ENCODE measurements at regions not wholly inside any gene's neighbourhood (a gene's known extent, or its start where the extent isn't known, plus 50 kb on each side); places are given as distances from the start of the nearest gene placed in this dataset.
"Not testable (repeated sequence)": the region's sequence is repeated elsewhere in the genome, so short reads cannot be mapped to it uniquely, and the experiment has no call there.

GRCh38 chr3:65030847-65031463 lies 343.2 kb upstream of the ADAMTS9 start:
- no peak for DNase-seq

DNA sequence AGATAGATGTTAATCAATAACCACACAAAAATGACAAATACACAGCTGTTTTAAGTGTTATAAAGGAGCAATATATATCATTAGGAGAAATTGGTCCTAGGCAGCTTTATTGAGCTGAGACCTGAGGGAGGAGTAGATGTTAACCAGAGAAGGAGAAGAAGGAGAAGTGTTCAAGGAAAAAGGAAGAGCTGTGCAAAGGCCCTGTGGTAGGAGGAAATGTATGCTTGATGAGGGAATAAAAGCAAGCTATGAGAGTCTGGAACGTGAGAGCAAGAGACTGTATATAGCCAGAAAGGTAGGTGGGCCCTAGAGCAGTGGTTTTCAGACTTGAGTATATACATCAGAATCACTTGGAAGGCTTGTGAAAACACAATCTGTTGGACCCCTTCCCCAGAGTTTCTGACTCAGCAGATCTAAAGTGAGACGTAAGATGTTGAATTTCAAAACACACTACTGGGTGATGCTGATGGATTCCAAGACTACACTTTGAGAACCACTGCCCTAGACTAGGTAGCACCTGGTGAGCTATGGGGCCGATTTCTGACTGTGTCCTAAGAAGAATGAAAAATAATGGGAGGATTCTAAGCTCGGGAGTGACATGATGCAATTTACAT lies 342.3 kb upstream of the ADAMTS9 start:
- DNase-seq: no peak

- no peak for DNase-seq
Measured at GRCh38 chr3:65029130-65029529, 341.3 kb upstream of the ADAMTS9 start.

GRCh38 chr3:65028024-65028423 lies 340.2 kb upstream of the ADAMTS9 start:
- DNase-seq: no peak

DNA sequence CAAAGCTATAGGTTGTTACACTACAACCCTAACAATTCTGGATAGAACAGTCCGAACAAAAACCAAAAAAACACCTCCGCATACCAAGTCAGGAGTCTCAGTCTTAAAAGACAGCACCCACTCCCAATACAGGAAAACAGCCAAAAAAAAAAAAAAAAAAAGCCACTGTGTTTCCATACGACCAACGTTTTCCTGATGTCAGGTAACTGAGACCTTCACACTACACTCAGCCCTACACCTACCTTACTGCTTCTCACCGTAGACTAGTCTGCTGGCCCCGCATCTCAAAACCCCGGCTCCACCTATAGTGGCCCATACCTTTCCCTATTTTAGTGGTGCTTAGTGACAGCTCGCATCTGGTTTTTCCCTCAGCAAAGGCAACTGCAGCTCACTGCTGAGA lies 339.5 kb upstream of the ADAMTS9 start:
- DNase-seq: no peak

DNA sequence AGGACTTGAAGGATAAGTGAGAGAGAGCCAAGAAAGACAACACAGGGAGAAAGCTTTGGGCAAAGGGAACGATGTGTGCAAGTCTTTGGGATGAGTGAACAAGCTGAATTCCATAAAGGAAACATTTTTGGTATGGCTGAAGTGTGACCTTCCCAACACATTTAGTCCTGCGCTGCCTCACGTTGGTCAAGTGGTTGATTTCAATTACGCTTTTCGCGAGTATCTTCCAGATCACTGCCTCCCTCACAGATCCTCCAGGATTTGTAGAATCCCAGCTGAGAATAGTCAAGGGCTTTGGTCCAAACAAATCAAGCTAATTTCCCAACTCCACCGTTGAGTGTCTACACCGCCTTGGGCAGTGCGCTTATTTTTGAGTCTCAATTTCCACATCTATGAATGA lies 338.4 kb upstream of the ADAMTS9 start:
- DNase-seq: no peak

DNA sequence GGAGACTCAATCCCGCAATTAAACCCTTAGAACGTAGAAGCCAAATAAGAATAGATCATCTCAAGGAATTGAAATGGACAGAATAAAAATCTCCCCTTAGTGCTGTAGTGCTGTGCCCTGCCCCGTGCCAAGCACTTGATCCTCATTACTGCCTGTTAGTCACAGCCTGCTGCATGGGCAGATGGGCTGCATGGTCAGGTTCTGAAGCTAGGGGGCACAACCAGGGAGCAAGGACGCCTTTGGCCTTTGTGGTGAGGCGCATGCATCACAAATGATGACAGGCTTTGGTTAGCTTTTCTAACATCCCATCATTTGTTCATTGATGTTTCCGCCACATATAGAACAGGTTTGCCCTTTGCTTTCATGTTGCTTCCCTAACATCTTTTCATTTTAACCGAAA lies 336.3 kb upstream of the ADAMTS9 start:
- no peak for DNase-seq

DNA sequence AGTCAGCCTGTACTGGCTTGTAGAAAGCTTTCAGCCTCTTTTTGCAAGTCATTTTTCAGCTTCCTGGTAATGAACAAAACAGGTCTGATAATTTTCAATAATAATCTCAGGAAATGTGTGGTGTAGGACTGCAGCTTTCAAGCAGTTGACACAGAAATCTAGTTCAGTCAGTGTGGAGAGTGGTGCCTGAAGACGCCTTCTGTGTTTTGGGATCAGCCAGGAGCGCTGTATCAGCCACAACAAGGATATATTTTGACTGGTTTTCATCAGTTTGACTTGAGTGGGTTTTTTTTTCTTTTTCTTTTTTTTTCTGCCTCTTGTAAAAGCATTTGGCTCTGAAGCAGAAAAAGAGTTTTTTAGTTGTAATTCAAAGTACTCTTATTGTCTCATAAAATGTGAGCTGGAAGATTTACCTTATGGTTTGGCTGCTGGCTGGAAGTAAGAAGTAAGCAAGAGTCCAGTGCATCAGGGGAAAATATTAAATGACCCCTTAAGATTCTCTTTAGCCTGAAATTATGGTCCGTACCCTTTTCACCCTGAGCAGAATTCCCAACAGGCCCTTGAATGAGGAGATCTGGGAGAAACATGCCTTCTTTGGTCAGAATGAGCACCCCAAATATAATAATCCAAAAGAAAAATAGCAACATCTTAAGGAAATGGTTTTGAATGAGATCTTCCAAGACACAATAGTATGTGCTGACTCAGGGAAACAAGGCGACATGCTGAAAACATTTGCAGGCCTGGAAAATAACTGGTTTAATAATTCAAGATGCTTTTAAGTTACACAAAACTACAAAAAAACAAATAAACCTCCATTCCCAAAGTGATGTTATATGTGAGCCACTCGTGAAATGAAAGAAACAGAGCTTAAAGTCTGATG lies 332.7 kb upstream of the ADAMTS9 start:
- no peak for DNase-seq

- no peak for DNase-seq
Measured at GRCh38 chr3:65019443-65020055, 331.7 kb upstream of the ADAMTS9 start.

GRCh38 chr3:65018801-65019200 lies 331.0 kb upstream of the ADAMTS9 start:
- DNase-seq: no peak

- no peak for DNase-seq
Measured at GRCh38 chr3:65017359-65017758, 329.6 kb upstream of the ADAMTS9 start.

GRCh38 chr3:65015711-65016110 lies 327.9 kb upstream of the ADAMTS9 start:
- DNase-seq: no peak

DNA sequence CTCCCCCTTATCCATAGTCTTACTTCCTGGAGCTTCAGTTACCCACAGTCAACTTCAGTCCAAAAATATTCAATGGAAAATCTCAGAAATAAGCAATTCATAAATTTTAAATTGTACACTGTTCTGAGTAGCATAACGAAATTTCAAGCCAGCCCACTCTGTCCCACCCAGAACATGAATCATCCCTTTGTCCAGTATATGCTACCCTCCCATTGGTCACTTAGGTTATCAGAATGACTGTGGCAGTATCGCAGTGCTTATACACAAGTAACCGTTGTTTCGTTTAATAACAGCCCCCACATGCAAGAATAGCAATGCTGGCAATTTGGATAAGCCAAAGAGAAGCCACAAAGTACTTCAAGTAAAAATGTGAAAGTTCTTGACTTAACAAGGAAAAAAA lies 325.3 kb upstream of the ADAMTS9 start:
- DNase-seq: no peak

GRCh38 chr3:65006300-65006739 lies 318.5 kb upstream of the ADAMTS9 start:
- no peak for DNase-seq

GRCh38 chr3:65005486-65005885 lies 317.7 kb upstream of the ADAMTS9 start:
- DNase-seq: no peak

GRCh38 chr3:65004795-65005295 lies 317.0 kb upstream of the ADAMTS9 start:
- DNase-seq: no peak

GRCh38 chr3:65004306-65004705 lies 316.5 kb upstream of the ADAMTS9 start:
- DNase-seq: no peak

DNA sequence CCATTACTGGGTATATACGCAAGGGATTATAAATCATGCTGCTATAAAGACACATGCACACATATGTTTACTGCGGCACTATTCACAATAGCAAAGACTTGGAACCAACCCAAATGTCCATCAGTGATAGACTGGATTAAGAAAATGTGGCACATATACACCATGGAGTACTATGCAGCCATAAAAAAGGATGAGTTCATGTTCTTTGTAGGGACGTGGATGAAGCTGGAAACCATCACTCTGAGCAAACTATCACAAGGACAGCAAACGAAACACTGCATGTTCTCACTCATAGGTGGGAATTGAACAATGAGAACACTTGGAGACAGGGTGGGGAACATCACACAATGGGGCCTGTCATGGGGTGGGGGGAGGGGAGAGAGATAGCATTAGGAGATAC lies 313.3 kb upstream of the ADAMTS9 start:
- DNase-seq: not testable (repeated sequence)

DNA sequence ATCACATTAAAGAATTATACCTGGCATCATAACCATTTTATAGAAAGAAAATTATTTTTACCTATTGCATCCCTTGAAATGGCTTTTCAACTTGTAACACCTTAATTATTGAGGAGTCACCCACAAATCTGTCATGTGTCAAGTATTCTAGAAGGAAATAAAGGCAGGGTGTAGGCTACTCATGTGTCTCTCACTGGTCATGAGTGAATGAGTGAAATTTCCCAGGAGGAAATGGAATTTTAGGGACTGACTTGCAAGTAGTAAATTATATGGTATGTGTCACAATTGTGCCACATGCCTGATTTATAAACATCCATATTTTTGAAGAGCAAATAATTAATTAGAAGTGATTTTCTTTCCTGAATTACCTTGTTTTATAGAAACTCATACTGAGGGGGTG lies 310.5 kb upstream of the ADAMTS9 start:
- no peak for DNase-seq

GRCh38 chr3:64995857-64996551 lies 308.2 kb upstream of the ADAMTS9 start:
- no peak for DNase-seq

DNA sequence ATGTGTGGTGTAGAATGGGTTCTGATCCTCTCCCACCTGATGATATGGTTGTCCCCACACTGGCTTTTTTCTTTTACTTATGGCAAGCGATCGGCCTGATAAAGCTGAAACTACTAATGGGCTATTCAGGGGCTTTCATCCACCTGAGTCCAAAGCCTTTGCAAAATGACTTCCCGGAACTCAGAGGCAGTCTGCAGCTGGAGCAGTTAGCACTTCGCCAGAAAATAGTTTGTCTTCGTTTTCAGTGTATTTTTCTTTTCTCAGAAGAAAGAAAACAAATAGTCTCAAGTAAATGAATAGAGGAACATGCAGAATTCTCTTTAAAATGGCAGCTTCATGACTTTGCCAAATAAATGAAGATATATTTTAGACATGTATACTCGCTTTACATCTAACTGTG lies 306.0 kb upstream of the ADAMTS9 start:
- DNase-seq: no peak

DNA sequence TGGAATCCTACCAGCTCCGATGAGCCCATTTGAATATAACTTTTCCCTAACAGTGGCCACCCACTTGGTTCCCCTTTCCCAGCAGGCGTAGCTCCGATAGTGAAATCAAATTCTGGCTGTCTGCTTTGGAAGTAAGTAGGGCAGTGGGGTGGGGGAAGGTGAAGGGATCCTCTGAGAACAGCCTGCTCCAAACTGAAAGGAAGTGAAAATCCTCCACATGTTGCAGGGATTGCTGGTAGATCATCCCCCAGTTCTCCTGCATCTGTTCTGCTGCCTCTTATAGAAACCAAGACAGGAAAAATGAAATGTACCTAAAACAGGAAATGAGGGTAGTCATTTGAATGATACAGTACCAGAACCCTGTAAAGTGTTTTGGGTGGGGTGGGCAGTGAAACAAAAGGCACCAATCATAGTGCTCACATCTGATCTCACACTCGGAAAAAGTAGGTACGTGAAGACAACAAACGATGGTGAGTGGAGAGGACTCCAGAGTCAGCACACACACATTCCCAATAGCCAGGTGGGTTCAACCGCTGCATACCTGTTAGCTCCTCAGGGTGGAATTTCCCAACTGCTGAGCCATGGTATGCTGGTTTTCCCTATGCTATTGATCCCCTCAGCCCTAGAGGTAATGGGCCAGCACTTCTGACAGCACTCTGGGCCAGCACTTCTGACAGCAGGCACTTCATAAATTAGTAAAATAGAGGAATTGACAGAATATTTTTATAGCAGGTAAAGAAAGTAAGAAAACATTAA lies 304.9 kb upstream of the ADAMTS9 start:
- no peak for DNase-seq

All from SHP77 (cell line).